CD4-positive, alpha-beta memory T cell (primary cell): ENCODE measurements at regions not wholly inside any gene's neighbourhood (a gene's known extent, or its start where the extent isn't known, plus 50 kb on each side); places are given as distances from the start of the nearest gene placed in this dataset.

Experiments
- CTCF ChIA-PET: fragments of 350-600 bp; sonication (Branson Sonifier 250); formaldehyde crosslinking; loops from one replicate; lab custom pipeline; 2021; ENCODE audit warnings: inconsistent platforms; ENCODE audit not compliant: partially characterized antibody; lab: Charles Lee
- POLR2A ChIA-PET: fragments of 350-600 bp; sonication (Branson Sonifier 250); formaldehyde crosslinking; loops from one replicate; lab custom pipeline; 2021; ENCODE audit not compliant: partially characterized antibody; lab: Charles Lee
- DNase-seq, 5 donors: peaks; one replicate each; pipeline versions ENCODE4 v3.0.0 to v3.0.0-alpha.2; 2020 to 2022; ENCODE audit warnings: mixed read lengths in 1 of 5
- H3K27ac ChIP-seq: one replicate; pipeline ENCODE4 v1.7.0; 2013; ENCODE audit warnings: low read depth, low read length
- H3K27me3 ChIP-seq: 2 replicates; pipeline ENCODE4 v1.7.0; 2013; ENCODE audit warnings: mild to moderate bottlenecking, low read length, moderate library complexity; ENCODE audit not compliant: insufficient read depth
- H3K36me3 ChIP-seq: 2 replicates; pipeline ENCODE4 v1.7.0; 2013; ENCODE audit warnings: mild to moderate bottlenecking, low read length, moderate library complexity; ENCODE audit not compliant: insufficient read depth
- H3K4me1 ChIP-seq: 2 replicates; pipeline ENCODE4 v1.7.0; 2013; ENCODE audit warnings: mild to moderate bottlenecking, low read length, moderate library complexity; ENCODE audit not compliant: insufficient read depth
- H3K4me3 ChIP-seq, 2 donors: one replicate each; pipeline ENCODE4 v1.7.0; 2013; ENCODE audit warnings: low read length in 2 of 2, mild to moderate bottlenecking in 1 of 2
- H3K9me3 ChIP-seq, 2 donors: one replicate each; pipeline ENCODE4 v1.7.0; 2013; ENCODE audit warnings: low read length in 2 of 2, control low read depth in 1 of 2; ENCODE audit not compliant: control insufficient read depth in 1 of 2
- H3K27ac Mint-ChIP-seq, 7 donors: one replicate each; pipeline ENCODE4 v1.8.0; 2020 to 2021; ENCODE audit warnings: mixed read lengths in 7 of 7, mild to moderate bottlenecking in 6 of 7, inconsistent platforms in 3 of 7, moderate library complexity in 3 of 7
- H3K27me3 Mint-ChIP-seq, 2 donors: one replicate each; pipeline ENCODE4 v1.8.0; 2020 to 2021; ENCODE audit warnings: mixed read lengths in 2 of 2
- H3K36me3 Mint-ChIP-seq, 2 donors: one replicate each; pipeline ENCODE4 v1.8.0; 2020 to 2021; ENCODE audit warnings: mixed read lengths in 2 of 2, inconsistent platforms in 1 of 2, mild to moderate bottlenecking in 1 of 2
- H3K4me1 Mint-ChIP-seq, 4 donors: one replicate each; pipeline ENCODE4 v1.8.0; 2020 to 2021; ENCODE audit warnings: mixed read lengths in 4 of 4, mild to moderate bottlenecking in 1 of 4
- H3K4me3 Mint-ChIP-seq, 8 donors: one replicate each; pipeline ENCODE4 v1.8.0; 2020 to 2021; ENCODE audit warnings: mixed read lengths in 8 of 8, mild to moderate bottlenecking in 7 of 8, moderate library complexity in 6 of 8, inconsistent platforms in 3 of 8
- H3K9me3 Mint-ChIP-seq, 8 donors: one replicate each; pipeline ENCODE4 v1.8.0; 2020 to 2021; ENCODE audit warnings: mixed read lengths in 8 of 8, mild to moderate bottlenecking in 5 of 8, inconsistent platforms in 3 of 8, moderate library complexity in 1 of 8
- intact Hi-C: fragments of 100-400 bp; cut with micrococcal nuclease; formaldehyde crosslinking; loops from one replicate; pipeline ENCODE4 v1.15.1; 2023

DNA sequence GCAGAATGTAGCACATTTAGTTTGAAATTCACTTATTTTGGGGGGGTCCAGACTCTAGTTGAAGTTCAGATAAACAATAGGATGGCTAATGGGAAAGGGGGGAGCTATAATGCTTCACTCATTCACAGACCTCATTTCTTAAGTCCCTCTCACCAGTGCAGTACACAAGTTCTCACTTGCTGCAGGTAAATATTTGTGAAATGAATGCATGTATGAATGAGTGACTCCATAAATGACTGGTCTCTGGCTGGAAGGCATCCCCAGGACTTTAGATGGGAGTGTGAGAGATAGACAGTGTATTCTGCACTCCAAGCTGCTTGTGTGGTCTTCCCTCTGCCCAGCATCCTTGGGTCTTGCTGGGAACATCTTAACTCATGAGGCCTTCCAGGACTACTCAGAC lies 169.2 kb downstream of the ZIC5 start:
- Mint-ChIP-seq H3K27ac (no peak overlapping the region), H3K4me1 (peaks cover 0 to 4% (median 0%) of the 10 kb centered on the region in 4 donors), H3K27me3 (no peaks in the 10 kb centered on the region), H3K4me3 (no peak overlapping the region), H3K9me3 (no peaks in the 10 kb centered on the region), H3K36me3 (peaks cover 0 to 35% of the 10 kb centered on the region in 2 donors)
- Histone ChIP-seq H3K4me1 (no peaks in the 10 kb centered on the region), H3K4me3 (no peak overlapping the region), H3K27ac (no peak overlapping the region), H3K9me3 (no peaks in the 10 kb centered on the region), H3K27me3 (no peaks in the 10 kb centered on the region), H3K36me3 (no peaks in the 10 kb centered on the region)
- POLR2A ChIA-PET = no interaction called here
- intact Hi-C loops = no loop called here
- CTCF ChIA-PET = no interaction called here
- DNase-seq = no peak

DNA sequence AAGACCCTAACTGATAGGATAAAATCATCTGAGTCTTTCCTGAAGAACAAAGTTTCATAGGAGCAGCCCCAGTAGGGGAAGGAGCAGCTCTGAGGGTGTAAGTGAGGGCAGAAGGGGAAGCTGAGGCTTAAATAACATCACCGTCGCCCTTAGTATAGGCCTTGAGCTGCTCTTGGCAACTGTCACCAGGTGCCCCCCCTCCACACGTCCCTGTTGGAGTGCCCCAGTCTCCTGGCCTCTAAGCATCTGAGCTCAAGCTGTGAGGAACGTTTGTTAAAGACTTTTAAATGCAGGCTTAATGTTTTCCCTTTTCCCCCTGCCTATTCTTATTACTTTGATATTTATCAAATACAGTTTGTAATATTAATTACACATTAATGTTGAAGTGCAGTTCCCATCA lies 170.6 kb downstream of the ZIC5 start:
- H3K4me1 ChIP-seq = no peaks in the 10 kb centered on the region
- Mint-ChIP-seq H3K9me3 (no peaks in the 10 kb centered on the region), H3K27ac (no peak overlapping the region), H3K27me3 (no peaks in the 10 kb centered on the region), H3K4me3 (no peak overlapping the region), H3K36me3 (peaks cover 0 to 35% of the 10 kb centered on the region in 2 donors), H3K4me1 (peaks cover 0 to 4% (median 0%) of the 10 kb centered on the region in 4 donors)
- ChIA-PET CTCF (interaction anchor here (0.7 kb wide), 1 partner anchor 118 kb away, joined by 3 read pairs; no protein-coding TSS in a partner anchor), POLR2A (no interaction called here)
- no peaks in the 10 kb centered on the region for H3K36me3 ChIP-seq
- no peaks in the 10 kb centered on the region for H3K27me3 ChIP-seq
- H3K9me3 ChIP-seq = no peaks in the 10 kb centered on the region
- H3K27ac ChIP-seq = no peak overlapping the region
- H3K4me3 ChIP-seq = no peak overlapping the region
- intact Hi-C loops = no loop called here
- DNase-seq = no peak

DNA sequence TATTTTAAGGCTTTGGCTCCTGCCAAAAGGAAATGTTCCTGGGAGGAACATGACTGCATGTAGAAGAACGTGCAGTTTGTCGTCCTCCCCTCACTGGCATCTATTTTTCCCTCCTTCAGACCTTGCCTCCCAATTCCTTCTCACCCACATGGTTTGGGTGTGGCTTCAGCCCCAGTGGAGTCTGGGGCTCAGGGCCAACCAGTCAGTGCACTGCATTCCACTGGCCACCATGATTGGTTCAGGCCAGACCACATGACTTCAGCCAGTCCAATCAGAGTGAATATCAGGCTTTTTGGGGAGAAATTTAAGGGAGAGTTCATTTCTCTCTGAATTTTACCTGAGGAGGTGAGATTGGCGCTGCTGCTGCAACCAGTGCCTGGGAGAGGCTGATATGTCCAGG lies 171.6 kb downstream of the ZIC5 start:
- ChIA-PET POLR2A (no interaction called here), CTCF (no interaction called here)
- intact Hi-C loops = no loop called here

DNA sequence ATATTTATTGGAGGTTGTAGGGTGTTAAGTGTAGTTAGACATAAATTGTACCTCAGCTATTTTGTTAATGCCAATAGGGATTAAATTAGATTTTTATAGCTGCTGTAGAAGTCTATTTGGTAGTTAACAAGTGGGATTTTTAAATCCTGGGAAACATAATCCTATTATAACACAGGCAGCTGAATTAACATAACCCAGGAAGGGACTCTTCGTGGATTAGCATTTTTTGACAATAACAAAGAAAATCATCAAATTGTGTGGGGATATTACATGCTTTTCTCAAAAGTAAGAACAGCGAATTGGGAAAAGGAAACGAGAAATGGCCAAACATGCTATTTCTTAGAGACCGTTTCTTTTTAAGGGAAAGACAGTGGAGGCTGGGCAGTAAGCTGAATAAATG lies 172.8 kb downstream of the ZIC5 start:
- Histone ChIP-seq H3K27me3 (no peaks in the 10 kb centered on the region), H3K4me3 (no peak overlapping the region), H3K9me3 (no peaks in the 10 kb centered on the region), H3K36me3 (no peaks in the 10 kb centered on the region), H3K4me1 (no peaks in the 10 kb centered on the region), H3K27ac (no peak overlapping the region)
- Mint-ChIP-seq H3K27me3 (no peaks in the 10 kb centered on the region), H3K27ac (no peak overlapping the region), H3K4me1 (no peaks in the 10 kb centered on the region), H3K4me3 (no peak overlapping the region), H3K36me3 (peaks cover 0 to 27% of the 10 kb centered on the region in 2 donors), H3K9me3 (no peaks in the 10 kb centered on the region)
- intact Hi-C loops = no loop called here
- ChIA-PET CTCF (no interaction called here), POLR2A (no interaction called here)
- no peak for DNase-seq

More for the DNA sequence above, 171.6 kb downstream of the ZIC5 start:
- Histone ChIP-seq H3K36me3 (no peaks in the 10 kb centered on the region), H3K9me3 (no peaks in the 10 kb centered on the region), H3K27me3 (no peaks in the 10 kb centered on the region), H3K4me1 (no peaks in the 10 kb centered on the region), H3K27ac (no peak overlapping the region), H3K4me3 (no peak overlapping the region)
- no peaks in the 10 kb centered on the region for H3K9me3 Mint-ChIP-seq
- no peak for DNase-seq
- no peaks in the 10 kb centered on the region for H3K27me3 Mint-ChIP-seq
- H3K36me3 Mint-ChIP-seq = peaks cover 0 to 35% of the 10 kb centered on the region in 2 donors
- H3K4me3 Mint-ChIP-seq = no peak overlapping the region
- no peak overlapping the region for H3K27ac Mint-ChIP-seq
- H3K4me1 Mint-ChIP-seq = peaks cover 0 to 3% (median 0%) of the 10 kb centered on the region in 4 donors

DNA sequence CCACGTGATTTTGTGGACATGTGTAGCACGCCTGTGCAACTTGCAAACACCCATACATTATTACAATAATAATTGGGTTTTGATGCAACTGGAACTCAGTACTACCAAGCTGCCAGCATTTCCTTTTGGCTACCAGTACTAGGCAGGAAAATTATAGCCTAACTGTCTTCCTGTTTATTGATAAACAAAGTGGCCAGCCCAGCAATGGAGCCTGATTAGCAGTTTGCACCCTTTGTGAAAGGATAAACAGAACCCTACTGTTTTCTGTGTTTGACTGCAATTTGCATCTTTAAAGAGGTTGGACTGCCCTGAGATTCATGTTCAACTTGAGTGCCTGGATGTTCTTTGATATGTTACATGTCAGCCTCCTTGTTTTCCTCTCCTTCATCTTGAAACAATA lies 173.9 kb downstream of the ZIC5 start:
- Histone ChIP-seq H3K36me3 (no peaks in the 10 kb centered on the region), H3K27me3 (no peaks in the 10 kb centered on the region), H3K4me1 (no peaks in the 10 kb centered on the region), H3K4me3 (no peak overlapping the region), H3K9me3 (no peaks in the 10 kb centered on the region), H3K27ac (no peak overlapping the region)
- no peaks in the 10 kb centered on the region for H3K9me3 Mint-ChIP-seq
- no peak for DNase-seq
- intact Hi-C loops = no loop called here
- H3K4me3 Mint-ChIP-seq = no peak overlapping the region
- H3K36me3 Mint-ChIP-seq = peaks cover 0 to 20% of the 10 kb centered on the region in 2 donors
- CTCF ChIA-PET = no interaction called here
- H3K27ac Mint-ChIP-seq = no peak overlapping the region
- POLR2A ChIA-PET = interaction anchor here (0.5 kb wide), 1 partner anchor 20 kb away, joined by 4 read pairs; no protein-coding TSS in a partner anchor
- no peaks in the 10 kb centered on the region for H3K4me1 Mint-ChIP-seq
- H3K27me3 Mint-ChIP-seq = no peaks in the 10 kb centered on the region

DNA sequence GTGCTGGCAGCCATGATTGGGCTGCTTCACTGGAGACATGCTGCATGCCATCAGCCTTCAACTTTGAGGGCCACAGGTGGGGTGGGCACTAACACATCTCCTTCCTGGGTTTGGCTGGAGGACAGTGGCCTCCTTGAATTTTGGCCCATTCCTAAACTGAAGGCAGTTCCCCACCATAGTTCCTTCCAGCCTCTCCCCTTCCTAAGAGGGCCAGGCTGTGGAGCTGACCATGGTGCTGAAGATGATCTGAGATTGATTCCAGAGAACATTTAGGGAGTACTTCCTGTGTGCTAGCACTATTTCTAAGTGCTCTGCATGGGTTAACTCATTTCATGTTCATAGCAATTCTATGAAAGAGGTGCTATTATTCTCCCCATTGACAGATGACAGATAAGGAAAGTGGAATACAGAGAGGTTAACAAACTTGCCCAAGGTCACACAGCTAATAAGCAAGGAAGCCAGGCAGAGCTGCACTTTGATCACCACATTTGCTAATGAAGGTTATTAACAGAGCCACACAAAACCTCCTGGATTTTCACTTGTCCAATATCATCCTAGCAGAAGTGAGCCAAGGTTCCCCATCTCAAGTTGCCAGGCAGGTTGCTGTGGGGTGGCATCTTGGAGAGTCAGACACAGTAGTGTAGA lies 175.3 kb downstream of the ZIC5 start:
- no peak overlapping the region for H3K27ac Mint-ChIP-seq
- no peaks in the 10 kb centered on the region for H3K27me3 Mint-ChIP-seq
- H3K36me3 Mint-ChIP-seq = peaks cover 2 to 21% of the 10 kb centered on the region in 2 donors
- POLR2A ChIA-PET = no interaction called here
- intact Hi-C loops = no loop called here
- H3K4me1 ChIP-seq = no peaks in the 10 kb centered on the region
- CTCF ChIA-PET = no interaction called here
- no peak overlapping the region for H3K4me3 ChIP-seq
- no peaks in the 10 kb centered on the region for H3K27me3 ChIP-seq
- H3K36me3 ChIP-seq = no peaks in the 10 kb centered on the region
- H3K9me3 ChIP-seq = no peaks in the 10 kb centered on the region
- no peaks in the 10 kb centered on the region for H3K9me3 Mint-ChIP-seq
- DNase-seq = no peak
- no peak overlapping the region for H3K4me3 Mint-ChIP-seq
- no peaks in the 10 kb centered on the region for H3K4me1 Mint-ChIP-seq
- H3K27ac ChIP-seq = no peak overlapping the region

DNA sequence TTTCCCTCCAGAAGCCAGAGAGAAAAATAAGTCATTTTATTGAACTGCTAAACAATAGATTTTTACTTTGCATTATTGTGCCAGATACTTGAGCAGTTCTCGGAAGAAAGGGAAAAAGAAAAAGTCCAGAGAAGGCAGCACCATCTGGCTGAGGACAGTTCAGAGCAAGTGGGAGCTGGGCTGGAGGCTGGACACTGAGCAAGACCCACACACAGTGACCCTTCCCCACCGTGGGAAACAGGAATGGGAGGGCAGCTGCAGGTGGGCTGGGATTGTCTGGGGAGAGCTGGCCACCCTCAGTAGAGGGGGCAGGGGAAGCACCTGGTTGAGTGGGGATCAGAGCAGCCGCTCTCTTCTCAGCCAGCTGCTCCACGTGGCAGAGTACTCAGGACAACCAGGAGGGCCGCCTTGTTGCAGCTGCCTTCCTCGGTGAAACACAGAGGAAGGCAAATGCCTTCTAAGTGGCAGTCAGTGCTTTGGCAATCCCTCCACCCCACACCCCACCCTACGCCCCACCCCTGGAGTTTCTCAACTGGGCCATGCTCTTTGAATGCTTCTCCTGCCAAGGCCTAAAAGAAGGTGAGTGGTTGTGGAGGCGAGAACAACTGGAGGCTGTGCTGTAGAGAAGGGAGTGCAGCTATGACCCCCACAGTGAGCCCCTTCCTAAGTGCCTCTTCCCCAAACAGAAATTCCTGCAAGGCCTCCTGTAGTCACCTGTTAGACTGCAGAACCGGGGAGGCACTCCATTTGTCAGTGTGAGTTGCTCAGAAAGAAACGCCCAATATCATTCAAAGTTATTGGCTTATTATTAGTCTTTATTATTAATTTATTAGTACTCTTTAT lies 179.3 kb downstream of the ZIC5 start:
- Histone ChIP-seq H3K27ac (no peak overlapping the region), H3K4me1 (no peaks in the 10 kb centered on the region), H3K9me3 (no peaks in the 10 kb centered on the region), H3K4me3 (no peak overlapping the region), H3K27me3 (no peaks in the 10 kb centered on the region), H3K36me3 (no peaks in the 10 kb centered on the region)
- ChIA-PET CTCF (no interaction called here), POLR2A (no interaction called here)
- intact Hi-C loops = no loop called here
- H3K9me3 Mint-ChIP-seq = peaks cover 0 to 6% (median under 1%) of the 10 kb centered on the region in 8 donors
- peaks cover 12 to 22% of the 10 kb centered on the region in 2 donors for H3K36me3 Mint-ChIP-seq
- H3K4me3 Mint-ChIP-seq = no peak overlapping the region
- peaks cover 0 to 3% (median 0%) of the 10 kb centered on the region in 4 donors for H3K4me1 Mint-ChIP-seq
- DNase-seq = no peak
- H3K27me3 Mint-ChIP-seq = no peaks in the 10 kb centered on the region
- H3K27ac Mint-ChIP-seq = no peak overlapping the region
